ENCODE measurements at regions not wholly inside any gene's neighbourhood (a gene's known extent, or its start where the extent isn't known, plus 50 kb on each side); places are given as distances from the start of the nearest gene placed in this dataset.

DNA sequence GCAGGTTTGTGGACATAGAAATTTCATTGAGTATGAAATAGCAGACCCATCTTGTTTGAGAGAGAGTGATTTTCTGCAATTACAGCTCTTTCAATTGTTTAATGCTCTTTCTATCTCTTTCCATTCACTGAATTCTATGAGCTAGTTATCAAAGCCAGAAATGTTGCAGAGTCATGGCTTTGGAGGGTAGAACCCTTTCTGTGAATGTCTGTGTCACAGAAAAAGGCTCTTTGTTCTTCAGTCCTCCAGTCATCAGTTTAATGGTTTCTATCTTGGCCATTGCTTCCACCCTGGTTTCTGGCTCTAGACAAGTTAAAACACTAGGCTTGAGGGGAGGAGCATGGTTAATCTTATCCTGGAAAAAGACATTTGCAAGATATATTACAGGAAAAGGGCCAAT lies 655.0 kb downstream of the STK39 start (continued):
- TF ChIP-seq, protein P1, sequence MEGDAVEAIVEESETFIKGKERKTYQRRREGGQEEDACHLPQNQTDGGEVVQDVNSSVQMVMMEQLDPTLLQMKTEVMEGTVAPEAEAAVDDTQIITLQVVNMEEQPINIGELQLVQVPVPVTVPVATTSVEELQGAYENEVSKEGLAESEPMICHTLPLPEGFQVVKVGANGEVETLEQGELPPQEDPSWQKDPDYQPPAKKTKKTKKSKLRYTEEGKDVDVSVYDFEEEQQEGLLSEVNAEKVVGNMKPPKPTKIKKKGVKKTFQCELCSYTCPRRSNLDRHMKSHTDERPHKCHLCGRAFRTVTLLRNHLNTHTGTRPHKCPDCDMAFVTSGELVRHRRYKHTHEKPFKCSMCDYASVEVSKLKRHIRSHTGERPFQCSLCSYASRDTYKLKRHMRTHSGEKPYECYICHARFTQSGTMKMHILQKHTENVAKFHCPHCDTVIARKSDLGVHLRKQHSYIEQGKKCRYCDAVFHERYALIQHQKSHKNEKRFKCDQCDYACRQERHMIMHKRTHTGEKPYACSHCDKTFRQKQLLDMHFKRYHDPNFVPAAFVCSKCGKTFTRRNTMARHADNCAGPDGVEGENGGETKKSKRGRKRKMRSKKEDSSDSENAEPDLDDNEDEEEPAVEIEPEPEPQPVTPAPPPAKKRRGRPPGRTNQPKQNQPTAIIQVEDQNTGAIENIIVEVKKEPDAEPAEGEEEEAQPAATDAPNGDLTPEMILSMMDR (IDR thresholded peaks at IDR 0.05; ENCODE audit: control extremely low read depth in 1 of 3, insufficient read depth in 1 of 3, low read depth in 1 of 3, low read length in 3 of 3) = no peak
- TF ChIP-seq SIX5 (IDR thresholded peaks at IDR 0.05; ENCODE audit: low read depth, low read length) (no peak), CBX5 (IDR thresholded peaks at IDR 0.05; ENCODE audit: low read depth, low read length) (no peak), POLR2A (IDR thresholded peaks at IDR 0.05; ENCODE audit: control extremely low read depth in 1 of 2, low read depth in 2 of 2, low read length in 2 of 2) (no peak), TCF12 (IDR thresholded peaks at IDR 0.05; ENCODE audit: low read depth, low read length) (no peak), EP300 (IDR thresholded peaks at IDR 0.05; ENCODE audit: borderline replicate concordance in 1 of 2, low read depth in 2 of 2, low read length in 2 of 2) (no peak), HDAC6 (IDR thresholded peaks at IDR 0.05; ENCODE audit: low read depth, low read length) (no peak)
